SIG-M5 treated with dmso at 0.1 percent for 504 hours (cell line): ENCODE measurements at regions not wholly inside any gene's neighbourhood (a gene's known extent, or its start where the extent isn't known, plus 50 kb on each side); places are given as distances from the start of the nearest gene placed in this dataset.

Experiments used
- DNase-seq: peaks from one replicate; lab custom pipeline; 2025; ENCODE audit not compliant: unreplicated experiment; lab: John Stamatoyannopoulos, UW

DNA sequence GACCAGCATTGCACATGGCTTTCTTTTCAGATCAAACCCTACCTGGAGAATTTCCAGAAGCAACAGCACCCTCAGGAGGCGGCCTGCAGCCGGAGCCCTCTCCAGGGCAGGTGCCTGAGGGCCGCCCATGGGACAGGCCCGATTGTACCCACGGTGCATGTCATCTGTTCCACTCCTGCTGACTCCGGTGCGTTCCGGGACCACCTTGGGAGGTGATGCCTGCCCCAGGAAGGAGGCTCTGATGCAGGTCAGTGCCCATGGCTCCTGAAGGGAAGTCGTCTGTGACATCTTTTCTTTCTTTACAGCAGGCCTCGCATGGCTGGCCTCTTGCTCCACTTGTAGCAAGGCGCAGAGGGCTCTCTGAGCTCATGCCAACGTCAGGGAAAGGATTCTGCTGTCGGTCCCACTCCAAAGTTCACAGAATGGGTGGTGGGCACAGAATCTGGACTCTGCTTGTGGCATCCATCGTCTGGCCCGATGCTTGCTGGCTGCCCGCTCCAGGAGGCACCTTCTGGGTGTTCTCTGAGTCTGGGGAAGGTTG is 160.7 kb upstream of the RTL1 start:
- no peak for DNase-seq

DNA sequence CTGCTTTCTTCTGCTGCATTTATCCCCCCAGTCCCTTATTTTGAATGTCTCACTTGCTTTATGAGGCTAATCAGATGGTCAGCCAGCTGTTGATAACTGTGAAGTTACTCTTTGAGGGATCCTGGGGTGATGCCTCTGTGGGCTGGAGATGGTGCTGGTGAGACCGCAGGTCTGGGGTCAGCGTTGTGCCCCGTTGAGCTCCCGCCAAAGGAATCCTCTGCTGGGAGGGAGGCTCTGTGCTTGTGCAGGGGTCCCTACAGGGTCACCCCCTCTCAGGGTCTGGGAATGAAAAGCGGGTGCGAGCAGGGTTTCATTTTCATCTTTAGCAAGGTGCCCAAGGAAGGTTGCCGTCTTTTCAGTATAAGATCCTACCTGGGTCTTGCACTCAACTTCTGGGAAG is 161.2 kb upstream of the RTL1 start:
- DNase-seq = no peak

DNA sequence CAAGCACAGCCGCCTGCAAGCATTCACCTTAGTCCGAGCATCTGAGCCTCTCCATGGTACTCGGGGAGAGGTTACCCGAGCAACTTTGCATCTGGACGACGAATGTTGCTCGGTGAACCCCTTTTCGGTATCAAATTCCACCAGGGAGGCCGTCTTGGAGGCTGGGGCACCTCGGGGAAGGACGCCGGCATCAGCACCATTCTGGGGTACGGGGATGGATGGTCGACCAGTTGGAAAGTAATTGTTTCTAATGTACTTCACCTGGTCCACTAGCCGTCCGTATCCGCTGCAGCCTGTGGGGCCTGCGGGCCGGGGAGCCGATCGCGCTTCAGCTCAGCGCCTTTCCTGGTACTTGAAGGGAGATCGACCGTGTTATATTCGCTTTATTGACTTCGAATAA is 161.7 kb upstream of the RTL1 start:
- no peak for DNase-seq

DNA sequence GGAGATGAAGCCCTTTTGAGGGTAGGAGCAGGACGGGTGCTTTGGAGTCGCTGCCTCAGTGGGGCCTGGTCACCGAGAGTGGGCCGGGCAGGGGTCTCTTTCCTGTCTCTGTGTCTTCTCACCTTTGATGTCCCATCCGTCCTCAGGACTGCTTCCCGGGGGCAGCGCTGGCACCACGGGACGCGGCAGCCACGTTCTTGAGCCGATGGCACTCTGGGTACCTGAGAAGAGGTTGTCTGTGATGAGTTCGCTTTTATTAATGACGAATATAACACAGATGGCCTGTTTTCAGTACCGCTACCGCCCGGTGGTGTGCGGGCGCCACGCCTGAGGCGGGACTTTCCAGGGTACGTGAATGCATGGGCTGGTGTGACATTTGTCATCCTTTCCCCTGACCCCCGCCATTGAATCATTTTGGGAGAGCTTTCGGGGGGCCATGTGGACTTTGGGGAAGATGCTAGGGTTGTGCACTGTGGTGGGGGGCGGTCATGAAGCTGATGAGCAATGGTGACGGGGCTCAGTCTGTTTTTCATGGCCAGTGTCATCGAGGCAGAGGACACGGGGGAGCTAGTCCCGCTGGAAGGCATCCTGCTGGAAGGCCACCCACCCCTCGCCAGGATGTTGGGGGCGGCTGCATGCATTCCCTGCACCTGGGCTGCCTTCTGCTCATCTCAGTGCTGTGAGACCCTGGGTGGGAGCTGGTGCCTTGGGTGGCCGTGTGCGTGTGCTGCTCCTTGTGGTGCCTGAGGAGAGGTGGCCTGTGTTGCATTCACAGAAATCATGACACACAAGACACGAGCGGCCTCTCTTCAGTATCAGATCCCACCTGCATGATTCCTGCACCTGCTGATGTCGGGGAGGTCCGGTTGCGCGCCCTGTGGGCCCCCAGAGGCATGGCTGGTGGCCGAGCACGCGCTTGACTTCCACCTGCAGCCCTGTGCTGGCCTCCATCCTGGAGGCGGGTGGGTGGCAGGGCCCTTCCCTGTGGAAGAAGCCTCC is 162.5 kb upstream of the RTL1 start:
- no peak for DNase-seq

DNA sequence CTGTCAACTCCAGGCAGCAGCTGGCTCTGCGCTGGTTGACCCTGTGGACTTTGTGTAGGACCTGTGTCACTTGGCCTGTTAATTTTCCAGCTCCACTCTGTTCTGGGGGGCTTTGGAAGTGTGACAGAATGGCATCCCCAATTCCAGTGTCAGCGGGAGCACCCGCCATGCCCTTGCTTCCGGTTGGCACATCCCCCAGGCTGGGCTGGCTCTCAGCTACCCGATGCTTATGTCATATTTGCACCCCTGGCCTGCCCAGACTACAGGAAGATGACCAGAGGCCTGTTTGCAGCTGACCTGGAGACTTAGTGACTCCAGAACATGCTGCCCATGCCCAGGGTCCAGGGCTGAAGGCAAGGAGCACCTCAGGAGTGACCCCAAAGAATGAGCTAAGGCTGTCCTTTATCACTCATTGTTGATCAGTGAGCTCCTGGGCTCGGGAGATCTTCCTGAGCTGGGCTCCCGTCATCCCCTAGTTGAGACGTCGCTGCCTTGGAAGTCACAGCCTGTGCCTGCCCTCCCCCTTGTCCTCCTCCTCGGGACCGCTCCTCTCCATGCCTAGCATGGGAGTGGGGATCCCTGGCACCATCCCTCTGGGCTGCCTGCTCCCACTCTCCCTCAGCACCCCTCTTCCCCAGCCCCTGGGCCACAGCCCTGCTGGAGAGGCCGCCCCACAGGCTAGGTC is 163.4 kb upstream of the RTL1 start:
- DNase-seq = no peak

DNA sequence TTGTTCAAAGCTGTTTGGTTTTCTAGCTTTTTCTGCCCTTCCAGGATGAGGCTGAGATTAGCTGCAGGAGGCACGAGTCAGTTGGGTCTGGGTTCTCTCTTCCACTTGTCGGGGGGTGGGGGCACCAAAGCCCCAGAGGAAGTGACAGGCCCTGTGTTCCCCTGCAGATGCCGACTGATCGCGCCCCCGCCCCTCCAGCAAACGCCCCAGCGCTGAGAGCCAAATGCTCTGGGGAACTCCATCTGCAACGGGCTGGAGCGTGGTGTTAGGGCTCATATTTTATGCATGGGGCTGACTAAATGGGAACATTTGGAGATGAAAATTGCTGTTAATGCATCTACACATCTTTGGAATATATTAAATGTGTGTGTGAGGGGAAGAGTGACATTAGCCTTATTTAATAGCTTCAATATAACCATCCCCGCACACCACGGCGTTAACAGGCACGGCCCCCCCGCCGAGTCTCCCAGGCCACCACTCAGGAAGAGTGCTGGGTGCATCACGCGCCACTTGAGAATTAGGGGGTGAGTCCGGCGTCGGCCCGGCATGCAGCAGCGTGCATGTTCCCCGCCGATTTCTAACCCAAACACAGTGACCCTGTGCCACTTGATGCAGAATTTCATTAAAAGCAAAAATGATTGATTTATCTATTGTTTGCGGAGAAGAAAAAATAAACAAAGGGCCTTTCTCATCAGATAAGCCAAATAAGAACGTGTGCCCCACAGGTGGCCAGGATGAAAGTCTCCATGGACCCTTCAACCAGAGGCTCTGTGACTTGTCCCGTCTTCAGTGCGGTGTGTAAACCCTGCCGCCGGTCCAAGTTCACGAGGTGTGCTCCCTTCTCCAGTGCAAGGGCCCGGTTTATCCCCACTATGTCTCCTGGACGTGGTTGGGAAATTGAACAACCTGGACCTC is 165.0 kb upstream of the RTL1 start:
- DNase-seq = no peak

DNA sequence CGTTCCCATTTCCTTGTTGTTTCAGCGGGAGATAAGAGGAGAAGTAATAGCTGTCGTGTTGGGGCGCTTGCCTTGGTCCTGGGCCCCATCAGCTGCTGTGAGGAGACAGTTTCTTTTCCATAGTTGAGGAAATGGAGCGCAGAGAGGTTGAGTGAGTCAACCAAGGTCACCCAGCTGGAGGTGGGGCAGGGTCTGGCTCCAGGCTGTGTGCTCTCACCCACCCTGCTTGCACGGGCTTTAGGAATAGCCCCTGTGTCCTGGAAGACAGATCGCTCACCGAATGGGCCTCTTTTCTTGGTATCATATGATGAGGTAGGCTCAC is 165.7 kb upstream of the RTL1 start:
- DNase-seq = no peak

DNA sequence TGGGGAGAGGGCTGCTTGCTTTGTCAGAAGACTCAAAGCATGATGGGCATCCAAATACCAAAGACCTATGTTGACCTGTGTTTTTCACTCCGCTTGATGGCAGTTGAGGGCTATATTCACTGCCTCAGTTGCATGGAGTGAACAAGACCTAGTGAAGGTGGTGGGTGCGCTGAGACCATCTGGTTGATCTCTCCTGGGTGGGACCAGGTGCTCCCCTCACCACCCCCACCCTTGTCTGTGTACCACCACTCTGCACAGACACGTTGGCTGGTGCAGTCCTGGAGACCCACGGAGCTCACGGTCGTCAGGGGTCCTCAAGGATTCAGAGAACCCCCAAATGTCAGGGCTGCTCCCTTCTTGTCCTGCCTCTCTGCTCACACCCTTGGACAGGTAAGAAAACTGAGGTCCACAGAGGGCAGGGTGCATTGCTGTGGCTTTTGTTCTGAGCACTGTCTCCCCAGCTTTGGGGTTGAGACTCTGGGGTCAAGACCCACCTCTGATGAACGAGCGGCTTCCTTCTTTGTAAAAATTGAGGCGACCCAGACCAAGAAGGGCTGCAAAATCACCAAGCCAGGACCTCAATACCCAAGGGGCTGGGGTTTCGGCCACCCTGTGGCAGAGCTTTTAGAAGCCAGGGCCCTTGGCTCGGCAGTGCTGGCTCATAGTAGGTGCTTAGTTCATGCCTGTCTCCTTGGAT is 166.3 kb upstream of the RTL1 start:
- no peak for DNase-seq

DNA sequence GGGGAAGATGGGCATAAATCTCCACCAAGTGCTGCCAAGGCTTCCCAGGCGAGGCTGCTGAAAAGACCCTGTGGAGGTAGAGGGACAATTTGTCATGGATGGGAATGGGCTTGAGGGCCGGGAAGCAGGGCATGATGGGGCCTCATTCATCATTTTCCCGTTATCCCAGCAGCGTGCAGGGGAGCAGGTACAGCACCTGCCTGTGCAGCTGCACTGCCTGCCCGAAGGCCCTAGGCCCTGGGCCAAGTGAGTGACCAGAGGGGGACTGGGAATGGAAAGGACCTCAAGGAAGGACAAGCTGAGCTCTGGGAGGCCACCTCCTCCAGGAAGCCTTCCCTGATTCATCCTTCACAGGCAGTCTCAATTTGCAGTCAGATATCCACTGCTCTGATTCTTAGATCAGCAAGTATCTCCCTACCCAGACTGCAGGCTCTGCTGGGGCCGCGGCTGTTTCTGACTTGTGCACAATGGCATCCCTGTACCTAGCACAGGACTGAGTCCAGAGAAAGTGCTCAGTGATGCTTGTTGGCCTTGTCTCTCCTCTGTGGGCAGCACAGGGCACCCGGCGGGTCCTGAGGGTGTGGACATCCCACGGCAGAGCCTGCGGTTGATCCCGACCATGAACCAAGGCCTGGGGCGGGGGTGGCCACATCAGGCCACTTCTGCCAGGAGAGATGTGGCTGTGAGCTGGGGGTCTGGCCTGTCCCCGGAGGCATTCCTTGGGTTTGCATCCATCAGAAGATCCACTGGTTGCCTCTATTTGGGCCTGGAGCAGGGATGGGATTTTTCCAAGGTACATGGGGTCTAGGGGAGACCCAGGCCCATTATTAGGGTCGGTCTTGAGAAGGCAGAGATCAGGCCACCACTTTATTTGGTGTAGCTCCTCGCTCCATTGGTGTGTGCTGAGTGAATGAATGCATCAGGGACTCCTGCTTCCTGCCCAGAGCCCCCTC is 167.3 kb upstream of the RTL1 start:
- no peak for DNase-seq

DNA sequence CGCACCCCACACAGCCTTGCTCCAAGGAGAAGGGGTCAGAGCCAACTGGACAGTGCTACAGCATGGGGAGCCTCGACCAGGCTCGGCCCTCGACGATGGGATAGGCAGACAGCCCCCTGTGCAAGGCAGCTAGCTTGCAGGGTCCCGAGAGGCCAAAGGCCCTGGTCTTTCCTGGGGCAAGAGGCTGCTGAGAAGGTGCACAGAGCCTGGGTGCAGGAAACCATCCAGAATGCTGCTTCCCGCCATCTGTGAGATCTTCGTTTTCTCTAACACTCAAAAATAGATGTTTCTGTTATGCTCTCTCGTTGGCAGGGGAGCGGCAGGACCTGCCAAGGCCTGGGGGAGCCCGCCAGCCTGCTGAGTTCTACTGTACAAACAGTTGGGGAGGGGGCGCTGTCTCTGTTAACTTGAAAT is 168.0 kb upstream of the RTL1 start:
- no peak for DNase-seq

DNA sequence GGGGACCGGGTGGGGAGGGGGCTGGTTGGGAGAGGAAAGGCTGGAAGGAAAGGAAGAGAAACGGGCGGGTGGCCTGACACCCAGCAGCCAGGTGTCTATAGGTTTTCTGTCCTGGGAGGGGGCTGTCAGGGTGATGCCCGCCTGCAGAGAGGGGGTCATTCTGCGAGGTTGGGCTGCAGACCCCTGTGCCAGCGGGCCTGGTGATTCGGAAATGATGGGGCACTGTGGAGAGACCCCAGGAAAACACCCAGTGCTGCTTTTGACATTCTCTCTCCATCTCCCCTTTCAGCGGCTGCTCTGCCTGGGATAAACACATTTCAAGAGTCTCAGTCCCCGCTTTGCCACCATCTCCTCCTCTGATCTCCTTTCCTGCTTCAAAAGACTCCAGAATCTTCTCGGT is 168.5 kb upstream of the RTL1 start:
- no peak for DNase-seq

DNA sequence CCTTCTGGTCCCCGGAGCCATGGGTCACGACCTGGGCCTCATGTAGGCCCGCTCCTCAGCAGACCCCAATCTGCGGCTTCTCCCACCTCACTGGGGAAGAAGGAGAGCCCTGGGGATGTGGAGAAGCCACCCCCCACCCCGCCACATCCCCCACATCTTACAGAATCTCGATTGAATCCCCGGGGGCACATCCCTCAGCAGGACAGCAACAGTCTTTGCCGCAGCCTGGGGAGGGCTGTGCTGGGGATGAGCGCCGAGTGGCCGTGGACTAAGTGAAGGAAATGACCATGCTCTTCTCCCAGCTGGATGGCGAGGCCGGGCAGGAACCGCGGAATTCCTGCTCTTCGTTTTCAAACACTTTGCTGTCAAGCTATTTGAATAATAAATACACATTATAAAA is 169.0 kb upstream of the RTL1 start:
- no peak for DNase-seq

DNA sequence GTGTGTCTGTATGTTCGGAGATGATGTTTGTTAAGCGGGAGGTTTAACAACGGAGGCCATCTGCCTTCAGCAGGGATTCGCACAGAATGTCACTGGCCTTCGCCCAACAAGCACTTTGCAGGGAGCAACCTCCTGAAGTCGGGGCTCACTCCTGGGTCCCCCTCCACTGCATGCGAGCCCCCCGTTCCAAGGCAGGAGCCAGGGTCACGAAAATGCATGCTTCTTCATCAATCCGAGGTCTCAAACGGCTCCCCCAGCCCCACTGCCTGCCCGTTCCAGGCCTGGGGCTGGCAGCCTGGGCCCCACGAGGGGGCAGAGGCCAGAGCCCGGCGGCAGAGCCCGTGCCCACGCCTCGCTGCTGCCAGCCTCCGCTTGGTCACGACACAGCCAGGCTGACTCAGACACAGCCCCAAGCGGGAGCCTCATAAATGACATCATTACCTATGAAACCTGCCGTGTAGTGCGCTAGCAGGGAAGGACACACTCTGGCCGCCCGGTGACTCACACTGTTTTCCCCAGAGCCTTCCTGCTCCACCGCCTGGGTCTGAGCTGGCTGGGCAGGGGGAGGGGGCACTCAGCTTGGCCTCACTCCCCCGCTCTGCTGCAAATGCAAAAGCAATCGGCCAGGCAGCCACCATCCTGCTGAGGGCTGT is 169.5 kb upstream of the RTL1 start:
- DNase-seq = peak; percentile 82

DNA sequence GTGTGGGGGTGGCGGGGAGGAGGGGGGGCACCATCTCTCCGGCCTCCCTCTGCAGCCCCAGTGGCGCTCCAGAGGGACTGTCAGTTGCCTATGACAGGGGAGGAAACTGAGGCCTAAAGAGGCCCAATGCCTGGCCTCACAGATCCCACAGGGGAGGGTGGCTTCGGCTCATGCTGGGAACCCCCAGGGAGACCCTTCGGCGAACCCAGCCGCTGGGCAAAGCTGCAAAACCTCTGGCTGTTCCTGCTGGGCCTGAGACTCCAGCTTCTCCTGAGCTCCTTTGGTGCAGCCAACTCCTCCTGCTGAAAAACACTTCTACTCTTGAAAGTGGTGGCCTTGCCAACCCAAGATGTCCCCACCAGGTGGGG is 170.1 kb upstream of the RTL1 start:
- no peak for DNase-seq

DNA sequence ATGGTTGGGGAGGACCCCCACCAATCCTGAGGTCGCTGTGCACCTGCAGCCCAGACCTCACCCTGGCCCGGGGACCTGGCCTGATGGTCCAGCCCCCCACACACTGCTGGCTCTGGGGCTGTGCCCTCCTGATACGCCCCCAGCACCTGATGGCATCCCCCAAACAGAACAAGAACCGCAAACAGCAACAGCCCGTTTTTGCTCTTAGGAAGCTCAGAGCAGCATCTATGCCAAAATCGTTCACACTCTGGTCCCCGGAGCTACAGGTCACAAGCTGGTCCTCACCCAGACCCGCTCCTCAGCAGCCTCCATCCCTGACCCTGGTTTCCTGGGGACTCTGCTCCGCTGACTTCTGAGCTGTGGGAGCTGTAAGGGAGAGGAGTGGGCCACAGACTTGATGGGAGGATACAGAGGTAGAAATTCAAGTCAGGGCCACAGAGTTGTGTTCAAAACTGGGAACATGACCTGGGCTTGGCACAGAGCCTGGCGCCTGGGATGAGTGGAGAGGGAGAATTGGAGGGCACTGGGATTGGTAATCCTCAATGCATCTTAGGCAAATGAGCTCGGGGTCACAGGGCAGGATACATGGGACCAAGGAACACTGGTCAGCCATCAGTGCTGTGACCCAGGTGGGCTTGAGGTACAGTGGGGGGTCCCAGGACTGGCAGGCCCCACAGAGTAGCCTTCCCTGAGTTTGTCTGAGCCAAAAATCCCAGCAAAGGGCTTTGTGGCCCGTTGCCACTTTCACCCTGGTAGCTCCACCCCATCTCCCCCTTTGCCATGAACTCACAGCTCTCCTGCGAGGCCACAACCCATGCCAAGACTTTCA is 170.9 kb upstream of the RTL1 start:
- no peak for DNase-seq

DNA sequence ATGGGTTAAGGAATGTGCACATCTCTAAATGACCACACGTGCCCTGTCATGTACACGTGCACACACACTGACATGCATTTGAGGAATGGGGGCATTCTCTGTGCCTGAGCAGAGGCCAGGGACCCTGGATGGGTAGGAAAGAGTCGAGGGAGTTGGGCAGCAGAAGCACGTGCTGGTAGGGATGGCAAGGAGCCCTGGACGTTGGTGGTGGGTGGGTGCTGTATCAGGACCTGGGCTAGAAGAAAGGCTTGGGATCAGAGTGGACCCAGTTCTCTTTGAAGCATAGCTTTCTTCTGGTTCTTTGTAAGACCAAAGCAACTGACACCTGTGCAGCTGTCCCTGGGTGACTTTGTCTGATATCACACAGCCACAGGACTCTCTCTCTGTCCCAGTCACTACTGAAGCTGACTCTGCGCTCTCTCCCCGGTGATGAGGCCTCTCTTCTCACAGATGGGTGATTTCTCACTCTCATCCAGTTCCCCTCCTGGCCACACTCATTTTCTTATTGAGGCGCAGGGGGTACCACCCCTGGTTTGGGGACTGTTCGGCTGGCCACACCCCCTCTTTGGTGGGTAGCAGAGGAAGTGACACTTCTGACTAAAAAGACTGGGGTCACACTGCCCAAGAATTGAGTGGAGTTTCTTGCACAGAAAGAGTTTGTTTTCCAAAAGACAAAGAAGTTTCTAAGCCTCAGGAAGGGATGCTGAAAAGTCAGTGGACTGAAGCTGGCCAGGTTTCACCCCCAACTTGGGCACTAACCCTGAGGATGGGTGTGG is 171.7 kb upstream of the RTL1 start:
- DNase-seq = no peak

DNA sequence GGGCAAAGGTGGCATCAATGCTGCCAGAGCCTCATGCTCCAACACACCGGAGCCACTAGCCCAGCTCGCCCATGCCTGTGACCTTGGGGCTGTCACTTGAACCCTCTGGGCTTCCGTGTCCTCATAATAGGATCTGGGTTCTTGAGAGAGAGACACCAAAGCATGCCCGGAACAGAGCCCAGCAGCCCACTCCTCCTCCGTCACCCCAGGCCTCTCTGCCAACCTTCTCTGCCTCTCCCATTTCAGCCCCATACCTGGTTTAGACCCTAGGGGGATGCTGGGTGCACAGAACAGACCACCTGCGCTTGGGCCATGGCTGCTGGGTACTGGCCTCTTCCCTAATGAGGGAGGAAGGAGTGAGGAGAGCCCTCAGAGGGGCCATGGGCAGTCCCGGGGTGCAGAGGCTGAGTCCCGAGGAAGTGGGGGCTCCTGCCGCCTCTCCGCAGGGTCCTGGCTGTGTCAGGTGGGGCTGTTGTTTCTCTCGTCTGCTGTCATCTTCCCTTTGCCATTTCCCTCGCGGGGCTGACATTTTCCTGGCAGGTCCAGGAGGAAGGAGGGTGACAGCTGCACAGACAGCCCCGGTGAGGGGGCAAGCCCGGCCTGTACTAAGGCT is 172.4 kb upstream of the RTL1 start:
- no peak for DNase-seq
